ENCODE measurements at regions not wholly inside any gene's neighbourhood (a gene's known extent, or its start where the extent isn't known, plus 50 kb on each side); places are given as distances from the start of the nearest gene placed in this dataset.

DNA sequence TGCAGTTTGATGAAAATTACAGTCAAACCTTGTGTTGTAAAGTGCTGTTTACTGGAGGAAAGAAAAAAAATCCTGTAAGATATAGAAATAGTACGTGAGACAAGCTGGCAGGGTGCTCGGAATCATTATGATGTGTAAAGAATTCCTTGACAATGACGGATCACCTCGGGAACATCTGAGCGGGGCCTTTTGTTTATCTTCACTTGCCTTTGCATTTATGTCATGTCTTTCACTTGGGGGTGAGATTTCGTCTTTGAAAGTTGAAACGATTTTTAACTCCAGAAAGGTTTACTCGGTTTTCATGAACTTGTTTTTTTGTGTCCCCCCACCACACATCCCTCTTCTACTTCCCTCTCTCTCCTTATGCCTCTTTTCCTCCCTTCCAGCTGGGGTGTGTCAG lies 128.3 kb upstream of the VEPH1 start:
- WGBS, 2 experiments (ENCODE audit: extremely low coverage in 1 of 2, insufficient coverage in 1 of 2, insufficient read length in 1 of 2, insufficient replicate concordance in 2 of 2, low coverage in 1 of 2, low lambda C conversion rate in 2 of 2, missing lambda C conversion rate in 1 of 2): 81% methylated on average over 8 of the region's 8 CpGs; no CpG with 5 or more reads in 1 of the 2 experiments
- no peak overlapping the region for H3K27ac ChIP-seq (ENCODE audit: low read depth, low read length)
- H3K4me3 ChIP-seq (ENCODE audit: extremely low read depth in 1 of 4, insufficient read depth in 2 of 4, low read depth in 3 of 4, low read length in 4 of 4): no peak overlapping the region
- no peaks in the 10 kb centered on the region for H3K79me2 ChIP-seq (ENCODE audit: control insufficient read depth in 1 of 2, insufficient read depth in 2 of 2, low read length in 2 of 2)
- TF ChIP-seq CBX8 (IDR thresholded peaks at IDR 0.05; ENCODE audit: borderline replicate concordance, low read depth, low read length) (no peak), CREB1 (IDR thresholded peaks at IDR 0.05) (no peak), JUND (IDR thresholded peaks at IDR 0.05; ENCODE audit: low read length) (no peak), KDM5A (IDR thresholded peaks at IDR 0.05; ENCODE audit: low read length) (no peak), BRCA1 (IDR thresholded peaks at IDR 0.05; ENCODE audit: low read depth, low read length) (no peak), GTF2F1 (IDR thresholded peaks at IDR 0.05; ENCODE audit: borderline replicate concordance, low read depth, low read length) (no peak), POU5F1 (IDR thresholded peaks at IDR 0.05; ENCODE audit: low read depth, low read length) (no peak), RFX5 (IDR thresholded peaks at IDR 0.05; ENCODE audit: borderline replicate concordance, low read depth, low read length) (no peak), CEBPB (IDR thresholded peaks at IDR 0.05; ENCODE audit: low read depth, low read length) (no peak), PHF8 (conservative IDR thresholded peaks at IDR 0.05; ENCODE audit: low read depth, low read length) (no peak)
- TF ChIP-seq, protein P1, sequence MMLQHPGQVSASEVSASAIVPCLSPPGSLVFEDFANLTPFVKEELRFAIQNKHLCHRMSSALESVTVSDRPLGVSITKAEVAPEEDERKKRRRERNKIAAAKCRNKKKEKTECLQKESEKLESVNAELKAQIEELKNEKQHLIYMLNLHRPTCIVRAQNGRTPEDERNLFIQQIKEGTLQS (IDR thresholded peaks at IDR 0.05; ENCODE audit: insufficient read depth, low read depth, low read length): no peak
- no peak overlapping the region for H4K8ac ChIP-seq (ENCODE audit: extremely low read depth, insufficient read depth, low read length)
- no peak overlapping the region for H3K56ac ChIP-seq (replicated peaks; ENCODE audit: insufficient read length, low read depth, low read length)
- H2AK5ac ChIP-seq (ENCODE audit: low read depth, low read length): no peak overlapping the region
- no peak overlapping the region for H2BK20ac ChIP-seq (ENCODE audit: low read length)
- no peak overlapping the region for H2BK15ac ChIP-seq (ENCODE audit: low read length)
- no peaks in the 10 kb centered on the region for H3K27me3 ChIP-seq (replicated peaks in 1 of 4; ENCODE audit: control insufficient read depth in 3 of 4, extremely low read depth in 1 of 4, insufficient read depth in 3 of 4, low read length in 3 of 4)
- no peak overlapping the region for H4K5ac ChIP-seq (ENCODE audit: insufficient read length, low read depth, low read length)
- H3K4me1 ChIP-seq (replicated peaks in 1 of 4; ENCODE audit: control insufficient read depth in 3 of 4, insufficient read depth in 4 of 4, low read length in 3 of 4): no peaks in the 10 kb centered on the region
- FAIRE-seq (no peak), DNase-seq (ENCODE audit: low read depth in 1 of 2, low spot score in 2 of 2) (no peak)
- H3K79me1 ChIP-seq (ENCODE audit: low read depth, low read length): no peaks in the 10 kb centered on the region
- H3K36me3 ChIP-seq (ENCODE audit: control insufficient read depth in 2 of 4, insufficient read depth in 4 of 4, low read length in 3 of 4): no peaks in the 10 kb centered on the region
- no peak overlapping the region for H3K4ac ChIP-seq (replicated peaks; ENCODE audit: insufficient read length, low read depth, low read length)
- ChIA-PET CTCF (ENCODE audit: partially characterized antibody) (interaction anchor here (0.5 to 1.7 kb wide), 3 partner anchors 11 to 228 kb away, joined by 3 to 5 read pairs (median 3); no protein-coding TSS in a partner anchor), POLR2A (ENCODE audit: partially characterized antibody) (no interaction called here)
- H2BK12ac ChIP-seq (ENCODE audit: low read depth, low read length): no peak overlapping the region
- no peak overlapping the region for H2AFZ ChIP-seq (ENCODE audit: low read length)
- no peak overlapping the region for H3K18ac ChIP-seq (ENCODE audit: extremely low read depth, low read length)
- no peaks in the 10 kb centered on the region for H3K9me3 ChIP-seq (ENCODE audit: insufficient read depth in 2 of 2, low read depth in 1 of 2, low read length in 1 of 2)
- H4K20me1 ChIP-seq (replicated peaks in 1 of 2; ENCODE audit: control insufficient read depth in 1 of 2, insufficient read depth in 2 of 2, low read length in 2 of 2): no peaks in the 10 kb centered on the region
- no peak overlapping the region for H3K4me2 ChIP-seq (ENCODE audit: insufficient read depth in 1 of 2, low read depth in 2 of 2, low read length in 2 of 2)
- no peak overlapping the region for H4K91ac ChIP-seq (replicated peaks; ENCODE audit: insufficient read length, low read length)
- H3K23me2 ChIP-seq (ENCODE audit: low read depth, low read length): no peaks in the 10 kb centered on the region
- H3K23ac ChIP-seq (ENCODE audit: insufficient read length): no peak overlapping the region
- H3K9ac ChIP-seq (replicated peaks in 1 of 4; ENCODE audit: extremely low read depth in 1 of 4, low read depth in 3 of 4, low read length in 3 of 4): no peak overlapping the region
- H3K14ac ChIP-seq (ENCODE audit: insufficient read length): no peak overlapping the region
- no peak overlapping the region for H2BK5ac ChIP-seq (ENCODE audit: low read depth, low read length)
- no peak overlapping the region for H2BK120ac ChIP-seq (replicated peaks; ENCODE audit: low read depth, low read length)
